ENCODE measurements at regions not wholly inside any gene's neighbourhood (a gene's known extent, or its start where the extent isn't known, plus 50 kb on each side); places are given as distances from the start of the nearest gene placed in this dataset.
"Not testable (repeated sequence)": the region's sequence is repeated elsewhere in the genome, so short reads cannot be mapped to it uniquely, and the experiment has no call there.

DNA sequence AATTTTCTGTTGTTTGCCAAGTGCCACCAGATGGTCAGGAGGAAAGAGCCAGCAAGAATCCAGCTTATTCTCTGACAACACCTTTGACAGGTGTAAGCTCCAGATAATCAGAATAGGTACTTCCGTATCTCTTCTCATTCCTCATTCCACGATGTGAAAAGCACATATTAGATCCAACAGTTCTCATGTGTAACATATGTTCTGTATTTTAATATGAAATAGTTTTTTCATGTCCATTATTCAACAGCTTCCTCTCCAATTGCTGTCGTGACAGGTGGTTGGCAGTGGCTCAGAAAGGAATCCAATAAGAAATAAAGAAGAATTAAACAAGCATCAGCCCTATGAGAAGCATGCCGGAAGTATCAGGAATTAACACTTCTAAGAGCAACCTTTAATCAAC, 1624.7 kb downstream of the MRPL39 start:
- DNase-seq, result no peak

DNA sequence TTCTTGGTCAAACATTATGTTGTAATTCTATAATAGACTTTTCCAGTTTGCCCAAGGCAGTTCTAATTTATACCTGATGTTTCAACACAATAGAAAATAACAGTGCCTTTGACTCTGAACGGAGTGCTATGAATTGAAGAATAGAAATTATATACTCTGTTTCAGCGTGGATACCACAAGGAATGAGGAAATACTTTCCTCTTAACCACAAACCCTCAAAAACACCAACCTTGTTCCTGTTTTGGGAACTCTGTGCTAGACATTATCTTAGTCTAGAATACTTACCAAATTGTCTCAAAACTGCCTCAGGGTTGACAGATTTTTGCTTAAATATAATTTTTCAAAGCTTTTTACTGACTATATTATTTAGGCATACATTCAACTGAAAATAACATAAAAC, 1629.3 kb downstream of the MRPL39 start:
- DNase-seq, result no peak

DNA sequence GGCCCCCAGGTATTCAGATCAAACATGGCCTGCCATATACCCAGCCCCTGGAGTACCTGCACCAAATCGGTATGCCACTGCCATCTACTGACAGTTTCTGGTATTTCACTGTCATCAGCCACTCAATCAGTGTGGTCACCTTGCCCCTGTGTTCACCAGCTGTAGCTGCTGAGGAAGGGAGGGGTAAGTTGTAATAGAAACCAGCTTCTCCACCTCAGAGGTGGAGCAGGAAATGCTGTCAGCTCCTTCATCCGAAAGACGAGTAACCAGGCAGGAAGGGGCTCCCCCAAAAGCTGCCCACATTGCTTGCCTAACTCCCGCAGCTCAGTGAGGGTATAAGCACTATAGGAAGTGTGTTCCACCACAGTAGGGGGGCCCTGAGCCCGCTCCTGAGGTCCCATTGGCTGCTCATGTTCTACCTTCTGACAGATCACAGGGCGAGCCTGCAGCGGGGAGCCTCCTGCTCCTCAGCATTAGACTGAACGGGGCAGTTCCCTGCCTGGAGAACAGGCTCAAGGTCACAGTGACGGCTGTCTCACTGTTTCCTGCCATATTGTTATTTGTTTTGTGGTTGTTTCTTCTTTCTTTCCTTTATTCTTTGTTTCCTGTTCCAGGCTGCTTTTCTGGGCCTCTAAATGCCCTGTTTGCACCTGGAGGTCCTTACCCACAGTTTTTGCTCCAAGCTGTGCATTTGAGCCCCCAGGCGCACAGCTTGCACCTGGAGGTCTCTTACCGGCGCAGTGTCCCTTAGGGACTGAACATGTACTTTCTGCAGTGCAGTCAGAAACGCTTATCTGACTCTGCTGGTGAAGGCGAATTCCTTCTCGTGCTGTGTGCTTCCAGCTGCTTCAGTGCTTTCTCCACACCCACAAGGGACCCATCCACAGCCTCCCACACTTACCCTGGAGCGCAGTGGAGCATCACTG, 1638.3 kb downstream of the MRPL39 start:
- DNase-seq, result peak; percentile 15

DNA sequence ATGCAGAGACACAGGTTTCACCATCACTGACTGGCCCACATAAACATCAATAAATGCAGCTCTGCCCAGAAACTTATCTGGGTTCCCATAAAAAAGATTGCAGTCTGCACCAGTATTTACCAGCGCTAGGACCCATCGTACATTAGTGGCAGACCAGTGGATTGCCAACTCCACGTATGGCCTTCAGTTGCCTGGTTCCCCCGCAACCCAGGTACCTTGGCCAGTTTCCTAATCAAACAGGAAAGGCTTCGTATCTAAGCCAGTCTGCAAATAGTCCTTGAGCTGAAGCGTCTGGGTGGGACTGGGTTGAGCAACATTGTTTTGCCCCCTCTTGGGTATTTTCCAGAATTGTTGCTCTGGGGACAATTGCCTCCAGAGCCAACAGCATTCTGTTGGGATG, 1639.3 kb downstream of the MRPL39 start:
- no peak for DNase-seq

DNA sequence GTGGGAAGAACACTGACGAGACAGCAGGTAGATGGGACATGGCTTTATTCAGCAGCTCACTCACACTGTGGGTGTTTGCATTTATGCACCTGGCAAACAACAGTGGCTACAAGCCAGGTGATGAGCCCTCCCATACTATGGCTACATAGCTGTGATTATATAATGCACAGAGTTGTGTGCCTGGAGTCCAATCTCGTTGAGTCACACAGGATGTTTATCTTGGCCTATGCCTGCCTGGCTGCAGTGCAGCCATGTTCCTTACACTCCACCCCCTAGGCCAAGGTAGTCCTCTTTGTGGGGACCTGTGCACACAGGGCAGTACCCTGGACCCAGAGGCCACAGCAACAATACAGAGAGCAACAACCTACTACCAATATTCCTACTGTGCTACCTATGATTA, 1643.8 kb downstream of the MRPL39 start:
- DNase-seq, result no peak

DNA sequence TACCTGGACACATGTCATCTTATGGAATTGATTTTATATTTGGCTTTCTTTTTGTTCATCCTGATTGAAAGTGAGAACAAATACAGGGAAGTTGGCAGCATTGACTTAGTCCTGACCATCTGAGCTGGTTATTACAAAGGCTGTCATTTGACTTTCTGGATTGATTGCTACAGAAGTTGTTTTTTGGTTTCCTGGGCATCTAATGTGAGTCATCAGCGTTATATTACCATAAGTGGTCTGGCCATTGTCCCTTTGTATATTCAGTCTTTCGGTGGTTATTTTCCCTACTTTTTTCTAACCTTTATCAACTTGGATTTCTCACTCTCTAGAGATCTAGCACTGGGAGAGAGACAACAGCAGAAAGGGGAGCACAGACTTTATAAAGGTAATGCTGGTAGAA, 1646.5 kb downstream of the MRPL39 start:
- DNase-seq, result no peak

DNA sequence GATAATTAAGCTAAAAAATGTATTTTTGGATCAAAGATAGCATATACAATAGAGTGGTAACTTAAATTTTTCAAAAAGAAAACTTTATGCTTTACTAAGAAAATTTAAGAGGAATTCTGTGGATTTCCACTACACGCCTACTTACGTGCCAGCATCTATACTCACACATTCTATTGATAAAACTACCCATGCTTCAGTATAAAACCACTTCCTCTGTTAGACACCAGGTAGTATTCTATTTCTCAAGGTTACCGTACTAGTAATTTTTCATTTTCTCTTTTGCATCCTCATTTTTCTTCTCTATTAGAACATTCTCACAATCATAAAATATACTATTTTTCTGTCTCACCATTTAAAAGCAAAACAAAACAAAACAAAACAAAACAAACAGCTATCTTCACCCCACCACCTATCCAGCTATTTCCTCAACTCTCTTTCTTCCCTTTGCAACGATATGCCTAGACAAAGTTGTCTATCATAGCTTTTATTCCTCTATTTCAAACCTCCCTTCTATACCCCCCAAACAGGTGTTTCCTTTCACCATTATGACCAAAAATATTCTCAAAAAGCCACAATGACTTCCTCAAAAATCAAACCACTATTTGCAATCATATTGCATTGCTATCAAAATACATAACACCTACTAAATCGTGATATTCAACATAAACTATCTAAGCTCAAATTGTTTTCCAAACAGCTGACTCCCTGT, 1652.0 kb downstream of the MRPL39 start:
- DNase-seq, result no peak

DNA sequence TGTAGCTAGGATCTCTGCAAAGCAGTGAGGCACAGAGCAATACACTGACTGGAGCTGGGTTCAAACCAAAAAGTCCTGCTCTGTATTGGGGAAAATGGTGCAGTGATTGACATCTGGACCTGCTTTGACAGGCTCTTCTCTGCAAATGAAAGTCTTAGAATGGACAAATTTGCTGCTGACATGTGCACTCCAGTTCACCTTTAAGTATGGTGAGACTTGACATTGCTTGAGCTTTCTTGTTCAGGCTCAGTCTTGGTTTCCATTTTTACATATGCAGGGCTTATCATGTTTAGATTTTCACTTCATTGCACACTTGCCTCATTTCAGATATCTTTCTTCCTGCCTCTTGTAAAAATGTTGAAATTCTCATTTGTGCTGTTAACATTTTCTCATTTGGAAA, 1655.0 kb downstream of the MRPL39 start:
- DNase-seq, result no peak

DNA sequence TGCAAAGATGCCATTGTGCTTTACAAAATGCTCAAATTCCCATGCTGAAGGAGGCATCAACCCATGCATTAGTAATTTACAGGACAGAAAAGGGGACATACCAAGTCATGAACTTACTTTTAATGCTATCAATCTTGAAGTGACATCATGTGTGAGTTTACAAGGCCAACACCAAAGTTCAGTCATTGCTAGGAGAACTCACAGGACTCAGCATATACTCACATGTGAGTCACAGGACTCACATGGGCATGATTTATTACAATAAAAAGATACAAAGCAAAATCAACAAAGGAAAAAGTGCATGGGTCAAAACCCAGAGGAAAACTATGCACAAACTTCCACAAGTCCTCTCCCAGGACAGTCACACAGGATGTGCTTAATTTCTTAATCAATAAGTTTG, 1656.0 kb downstream of the MRPL39 start:
- DNase-seq, result no peak

DNA sequence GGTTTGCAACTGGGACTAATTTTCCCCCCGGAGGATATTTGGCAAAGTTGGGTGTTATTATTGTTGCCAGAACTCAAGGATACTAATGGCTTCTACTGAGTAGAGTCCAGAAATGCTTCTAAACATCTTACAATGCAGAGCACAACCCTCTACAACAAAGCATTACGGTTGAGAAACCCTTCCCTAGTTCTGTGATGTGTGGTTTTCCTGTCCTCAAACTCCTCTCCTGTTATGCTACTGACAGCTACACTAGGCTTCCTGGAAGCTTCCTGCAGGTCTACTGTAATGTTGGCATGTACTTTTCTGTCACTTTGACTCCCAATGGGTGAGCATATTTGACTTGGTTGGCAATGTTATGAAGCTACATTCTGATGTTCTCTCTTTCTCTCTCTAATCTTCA, 1656.9 kb downstream of the MRPL39 start:
- no peak for DNase-seq

DNA sequence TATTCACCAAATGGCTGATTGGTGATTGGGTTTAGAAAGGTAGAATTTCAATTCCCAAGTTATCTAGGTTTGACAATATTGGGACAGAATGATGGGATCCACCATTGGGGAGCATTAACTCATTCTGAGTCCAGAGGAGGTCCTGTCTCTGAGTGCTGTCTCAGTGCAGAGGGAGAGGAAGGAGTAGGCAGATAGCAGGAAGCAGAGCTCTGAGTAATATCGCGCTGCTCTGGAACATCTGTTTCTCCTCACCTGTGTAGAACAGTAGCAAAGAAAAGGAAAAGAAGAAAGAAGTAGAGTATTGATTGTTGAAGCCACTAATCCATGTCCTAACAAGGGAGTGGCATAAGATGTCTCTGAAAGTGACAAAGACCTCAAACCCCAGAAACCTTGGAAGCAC, 1657.8 kb downstream of the MRPL39 start:
- DNase-seq, result no peak

DNA sequence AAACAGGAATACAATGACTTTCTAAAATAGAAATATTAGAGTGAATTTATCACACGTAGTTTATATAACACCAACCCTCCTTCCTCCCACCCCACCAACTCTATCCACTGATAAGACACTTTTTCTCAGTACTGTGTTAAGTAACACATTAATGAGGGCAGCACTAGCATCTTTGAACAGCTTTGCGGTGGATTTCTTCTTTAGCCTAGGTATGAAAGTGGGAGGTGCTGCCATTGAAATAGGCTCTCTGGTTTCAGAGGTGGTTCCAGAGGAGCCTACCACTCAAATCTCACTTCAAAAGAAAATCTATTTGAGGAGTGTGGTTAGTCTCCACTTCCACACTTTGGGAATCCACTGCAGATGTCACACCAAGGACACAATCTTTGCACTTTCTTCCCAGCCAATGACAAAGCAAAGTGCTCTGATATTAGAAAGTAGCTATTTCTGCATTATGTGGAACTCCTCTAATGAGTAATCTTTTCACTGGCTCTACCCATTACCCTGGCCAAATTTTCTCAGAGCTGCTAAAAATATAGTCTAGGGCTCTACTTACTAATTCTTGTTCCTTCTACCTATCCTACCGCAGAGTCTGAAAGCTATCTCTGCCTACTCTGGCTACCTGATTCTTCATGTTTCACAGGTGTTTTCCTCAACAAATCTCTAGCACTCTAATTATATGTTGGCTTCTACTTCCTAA, 1667.8 kb downstream of the MRPL39 start:
- DNase-seq, result no peak

DNA sequence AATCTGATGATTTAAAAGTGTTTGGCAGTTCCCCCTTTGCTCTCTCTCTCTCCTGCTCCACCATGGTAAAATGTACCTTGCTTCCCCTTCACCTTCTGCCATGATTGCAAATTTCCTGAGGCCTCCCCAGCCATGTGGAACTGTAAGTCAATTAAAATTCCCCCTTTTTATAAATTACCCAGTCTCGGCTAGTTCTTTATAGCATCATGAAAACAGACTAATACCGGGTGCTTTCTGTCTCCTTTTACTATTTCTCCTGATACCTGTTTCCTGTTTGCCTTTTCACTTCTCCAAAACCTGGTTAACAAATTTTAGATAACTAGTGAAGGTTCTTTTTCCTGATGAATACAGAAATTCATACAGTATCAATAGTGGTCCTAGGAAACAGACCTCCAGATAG, 1670.3 kb downstream of the MRPL39 start:
- no peak for DNase-seq

DNA sequence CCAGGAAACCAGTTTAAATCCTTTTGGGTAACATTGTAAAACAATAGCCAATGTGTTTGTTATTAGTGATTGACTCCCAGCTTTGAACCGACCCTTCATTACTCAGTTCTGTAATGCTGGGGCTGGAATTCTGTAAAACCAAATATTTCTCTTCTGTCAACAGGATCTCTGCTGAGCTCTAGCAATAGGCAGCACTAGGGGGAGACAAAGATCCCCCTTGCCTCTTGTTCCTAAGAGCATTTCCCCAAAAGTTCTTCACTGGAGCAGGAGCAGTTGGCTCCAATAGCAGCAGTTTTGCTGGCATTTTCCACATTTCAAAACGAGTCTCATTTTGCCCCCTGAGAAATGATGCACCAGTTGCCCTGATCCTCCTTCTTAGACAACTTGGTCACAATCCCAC, 1671.1 kb downstream of the MRPL39 start:
- peak; percentile 18 for DNase-seq

DNA sequence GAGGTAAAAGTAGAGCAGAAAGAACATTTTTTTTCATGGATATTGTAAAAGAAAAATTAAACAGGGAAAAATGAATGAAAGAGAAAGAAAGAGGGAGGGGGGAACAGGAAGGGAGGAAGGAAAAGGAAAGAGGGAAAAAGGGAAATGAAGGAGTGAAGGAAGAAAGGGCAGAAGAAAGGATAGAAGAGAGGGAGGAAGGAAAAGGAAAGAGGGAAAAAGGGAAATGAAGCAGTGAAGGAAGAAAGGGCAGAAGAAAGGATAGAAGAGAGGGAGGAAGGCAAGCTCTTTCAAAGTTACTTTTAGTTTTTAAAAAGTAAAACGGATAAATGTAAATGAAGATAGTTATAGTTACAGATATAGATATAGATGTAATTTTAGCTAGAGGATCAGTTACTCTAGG, 1676.7 kb downstream of the MRPL39 start:
- DNase-seq, result no peak

DNA sequence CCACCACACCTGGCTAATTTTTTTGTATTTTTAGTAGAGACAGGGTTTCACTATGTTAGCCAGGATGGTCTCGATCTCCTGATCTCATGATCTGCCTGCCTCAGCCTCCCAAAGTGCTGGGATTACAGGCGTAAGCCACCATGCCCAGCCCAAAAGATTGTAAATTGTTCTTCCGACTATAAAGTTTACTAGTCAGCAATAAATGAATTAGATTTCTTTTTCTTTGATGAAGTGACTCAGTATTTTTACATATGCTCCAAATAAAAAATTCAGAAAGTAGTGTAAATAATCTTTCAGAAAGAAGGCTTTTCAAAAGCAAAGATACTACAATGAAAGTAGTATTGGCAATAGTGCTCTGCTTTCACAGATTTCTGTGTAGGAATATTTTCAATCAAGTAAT, 1680.9 kb downstream of the MRPL39 start:
- DNase-seq, result not testable (repeated sequence)

DNA sequence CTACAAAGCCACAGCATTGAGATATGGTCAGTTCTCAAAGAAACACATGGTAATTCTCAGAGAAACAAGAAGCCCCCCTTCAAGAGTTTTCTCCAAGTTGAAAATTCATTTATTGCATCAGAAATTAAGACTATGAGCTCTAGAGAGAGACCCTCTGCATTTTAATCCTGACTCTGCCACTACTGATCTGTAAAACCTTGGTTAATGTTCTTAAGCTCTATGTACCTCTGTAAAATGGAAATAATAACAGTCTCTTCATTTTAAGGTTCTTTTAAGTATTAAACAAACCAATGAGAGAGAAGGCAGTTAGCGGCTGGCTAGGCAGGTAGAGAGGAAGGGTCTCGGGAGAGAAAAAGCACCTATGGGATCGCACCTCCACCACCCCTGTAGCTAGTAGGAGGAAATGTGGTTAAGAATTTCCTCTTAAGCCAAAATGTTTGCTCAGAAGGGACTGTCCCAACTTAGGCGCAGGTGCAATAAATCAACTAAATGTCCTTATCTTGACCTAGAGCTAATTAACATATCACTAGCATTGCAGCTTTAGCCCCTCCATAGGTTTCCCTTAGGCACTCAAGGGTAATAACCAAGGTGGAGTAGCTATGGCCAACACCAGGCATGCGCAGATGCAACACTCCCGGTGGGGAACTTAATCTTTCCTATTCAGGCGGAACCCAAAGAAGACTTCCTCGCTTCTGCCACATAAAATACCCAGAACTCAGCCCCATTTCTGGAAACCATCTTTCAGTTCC, 1685.4 kb downstream of the MRPL39 start:
- DNase-seq, result no peak

DNA sequence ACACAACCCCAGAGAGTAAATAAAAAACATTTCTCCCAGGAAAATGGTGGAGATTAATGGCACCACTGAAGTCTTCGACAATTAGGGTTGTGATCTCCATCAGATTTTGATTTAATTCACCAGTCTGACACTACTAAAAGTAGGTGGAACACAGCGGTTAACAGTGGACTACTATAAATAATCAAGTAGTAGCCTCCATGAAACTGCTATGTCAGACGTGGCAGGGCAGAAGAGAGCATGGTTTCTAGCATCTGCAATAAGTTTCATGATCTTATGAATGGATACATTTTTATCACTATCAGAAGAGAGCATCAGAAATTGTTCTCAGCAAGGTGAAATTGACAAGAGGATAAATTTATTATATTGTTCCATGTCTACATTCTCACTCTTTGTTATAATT, 1706.6 kb downstream of the MRPL39 start:
- no peak for DNase-seq

DNA sequence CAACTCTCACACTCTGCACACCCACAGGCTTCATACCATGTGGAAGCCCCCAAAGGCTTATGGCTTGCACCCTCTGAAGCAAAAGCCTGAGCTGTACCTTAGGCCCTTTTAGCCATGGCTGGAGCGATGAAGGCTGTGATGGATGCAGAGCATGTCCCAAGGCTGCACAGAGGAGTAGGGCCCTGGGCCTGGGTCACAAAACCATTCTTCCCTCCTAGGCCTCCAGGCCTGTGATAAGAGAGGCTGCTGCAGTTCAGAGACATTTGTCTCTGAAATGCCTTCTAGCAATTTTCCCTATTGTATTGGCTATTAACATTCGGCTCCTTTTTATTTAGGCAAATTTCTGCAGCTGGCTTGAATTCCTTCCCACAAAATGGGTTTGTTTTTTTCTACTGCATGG, 1707.7 kb downstream of the MRPL39 start:
- DNase-seq, result no peak

DNA sequence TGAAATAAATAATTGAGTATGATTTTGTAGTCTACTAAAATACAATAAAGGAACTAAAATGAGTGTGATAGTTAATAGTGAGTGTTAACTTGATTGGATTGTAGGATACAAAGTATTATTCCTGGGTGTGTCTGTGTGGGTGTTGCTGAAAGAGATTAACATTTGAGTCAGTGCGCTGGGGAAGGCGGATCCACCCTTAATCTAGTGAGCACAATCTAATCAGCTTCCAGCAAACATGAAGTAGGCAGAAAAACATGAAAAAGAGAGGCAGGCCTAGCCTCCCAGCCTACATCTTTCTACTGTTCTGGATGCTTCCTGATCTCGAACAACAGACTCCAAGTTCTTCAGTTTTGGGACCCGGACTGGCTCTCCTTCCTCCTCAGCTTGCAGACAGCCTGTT, 1716.6 kb downstream of the MRPL39 start:
- no peak for DNase-seq

DNA sequence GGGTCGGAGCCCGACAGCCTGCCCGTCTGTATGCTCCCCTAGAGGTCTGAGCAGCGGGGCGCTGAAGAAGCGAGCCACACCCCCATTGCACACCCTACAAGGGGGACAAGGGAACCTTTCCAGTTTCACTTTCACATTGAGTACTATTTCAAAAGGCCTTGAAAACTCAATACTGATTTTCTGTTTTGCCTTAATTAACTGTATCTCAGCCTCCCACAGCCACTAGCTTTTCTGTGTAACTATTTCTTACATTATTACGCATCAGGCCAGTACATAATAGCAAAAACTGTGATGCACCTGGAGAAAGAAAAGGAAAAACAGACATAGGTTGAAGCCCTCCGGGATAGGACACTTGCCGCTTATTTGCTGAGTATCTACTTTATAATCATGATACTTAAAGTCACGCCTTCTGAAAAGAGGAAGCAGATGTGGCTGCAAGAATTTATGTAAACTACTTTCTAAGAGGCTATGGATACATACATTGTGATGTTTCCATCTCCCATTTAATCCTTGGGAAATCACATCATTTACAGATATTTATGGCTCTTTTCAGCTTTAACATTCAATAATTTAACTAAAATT, 1719.5 kb downstream of the MRPL39 start:
- DNase-seq, result no peak

All from muscle of arm (tissue), 1 donor.